Keratinocyte (primary cell): ENCODE measurements at regions not wholly inside any gene's neighbourhood (a gene's known extent, or its start where the extent isn't known, plus 50 kb on each side); places are given as distances from the start of the nearest gene placed in this dataset.

ENCODE experiments used
- CTCF ChIP-seq, 3 experiments: IDR thresholded peaks in 1 of 3; conservative IDR thresholded peaks in 1 of 3; optimal IDR thresholded peaks in 1 of 3; 2 replicates in 2 of 3; 3 replicates in 1 of 3; pipeline versions ENCODE3 to v1.5.1; 2011; ENCODE audit warnings: low read length in 3 of 3, mild to moderate bottlenecking in 3 of 3, moderate library complexity in 2 of 3, control low read depth in 1 of 3, inconsistent platforms in 1 of 3; ENCODE audit not compliant: insufficient read depth in 2 of 3; ENCODE audit errors: extremely low read depth in 1 of 3
- EZH2 ChIP-seq: IDR thresholded peaks from one replicate; pipeline ENCODE4 v1.6.1; 2012; ENCODE audit warnings: inconsistent platforms, mild to moderate bottlenecking, low read length, moderate library complexity

GRCh38 chr5:115430374-115430773 is 114.2 kb downstream of the FEM1C start:
- TF ChIP-seq CTCF (optimal IDR thresholded peaks at IDR 0.05 in 1 of 3, IDR thresholded peaks at IDR 0.05 in 1 of 3, conservative IDR thresholded peaks at IDR 0.05 in 1 of 3; ENCODE audit: extremely low read depth in 1 of 3, insufficient read depth in 2 of 3, low read length in 3 of 3) (no peak), EZH2 (no peak)
